ENCODE measurements at regions not wholly inside any gene's neighbourhood (a gene's known extent, or its start where the extent isn't known, plus 50 kb on each side); places are given as distances from the start of the nearest gene placed in this dataset.

GRCh38 chr2:76310894-76311633, 600.3 kb upstream of the GCFC2 start:
- no peaks in the 10 kb centered on the region for H3K27me3 ChIP-seq (ENCODE audit: control insufficient read depth, insufficient read depth, low read length)
- no peak for DNase-seq
- H3K36me3 ChIP-seq (replicated peaks; ENCODE audit: control insufficient read depth, insufficient read depth, low read length), result no peaks in the 10 kb centered on the region
- no peak overlapping the region for H3K4me3 ChIP-seq (ENCODE audit: insufficient read depth, low read depth, low read length)

GRCh38 chr2:76307495-76307894, 596.8 kb upstream of the GCFC2 start:
- no peaks in the 10 kb centered on the region for H3K36me3 ChIP-seq (replicated peaks; ENCODE audit: control insufficient read depth, insufficient read depth, low read length)
- no peak overlapping the region for H3K4me3 ChIP-seq (ENCODE audit: insufficient read depth, low read depth, low read length)
- DNase-seq, result no peak
- no peaks in the 10 kb centered on the region for H3K27me3 ChIP-seq (ENCODE audit: control insufficient read depth, insufficient read depth, low read length)

GRCh38 chr2:76298041-76298440, 587.3 kb upstream of the GCFC2 start:
- Histone ChIP-seq H3K36me3 (replicated peaks; ENCODE audit: control insufficient read depth, insufficient read depth, low read length) (no peaks in the 10 kb centered on the region), H3K4me3 (ENCODE audit: insufficient read depth, low read depth, low read length) (no peak overlapping the region), H3K27me3 (ENCODE audit: control insufficient read depth, insufficient read depth, low read length) (no peaks in the 10 kb centered on the region)
- no peak for DNase-seq

GRCh38 chr2:76296438-76296837, 585.7 kb upstream of the GCFC2 start:
- Histone ChIP-seq H3K4me3 (ENCODE audit: insufficient read depth, low read depth, low read length) (no peak overlapping the region), H3K27me3 (ENCODE audit: control insufficient read depth, insufficient read depth, low read length) (no peaks in the 10 kb centered on the region), H3K36me3 (replicated peaks; ENCODE audit: control insufficient read depth, insufficient read depth, low read length) (no peaks in the 10 kb centered on the region)
- no peak for DNase-seq

- H3K36me3 ChIP-seq (replicated peaks; ENCODE audit: control insufficient read depth, insufficient read depth, low read length), result no peaks in the 10 kb centered on the region
- H3K27me3 ChIP-seq (ENCODE audit: control insufficient read depth, insufficient read depth, low read length), result no peaks in the 10 kb centered on the region
- no peak for DNase-seq
- no peak overlapping the region for H3K4me3 ChIP-seq (ENCODE audit: insufficient read depth, low read depth, low read length)
Measured at GRCh38 chr2:76295762-76296161, 585.0 kb upstream of the GCFC2 start.

GRCh38 chr2:76288598-76288997, 577.9 kb upstream of the GCFC2 start:
- H3K27me3 ChIP-seq (ENCODE audit: control insufficient read depth, insufficient read depth, low read length), result no peaks in the 10 kb centered on the region
- no peaks in the 10 kb centered on the region for H3K36me3 ChIP-seq (replicated peaks; ENCODE audit: control insufficient read depth, insufficient read depth, low read length)
- no peak overlapping the region for H3K4me3 ChIP-seq (ENCODE audit: insufficient read depth, low read depth, low read length)
- no peak for DNase-seq

- H3K36me3 ChIP-seq (replicated peaks; ENCODE audit: control insufficient read depth, insufficient read depth, low read length), result no peaks in the 10 kb centered on the region
- H3K27me3 ChIP-seq (ENCODE audit: control insufficient read depth, insufficient read depth, low read length), result no peaks in the 10 kb centered on the region
- DNase-seq, result no peak
- H3K4me3 ChIP-seq (ENCODE audit: insufficient read depth, low read depth, low read length), result no peak overlapping the region
Measured at GRCh38 chr2:76288146-76288545, 577.4 kb upstream of the GCFC2 start.

- DNase-seq, result no peak
- Histone ChIP-seq H3K36me3 (replicated peaks; ENCODE audit: control insufficient read depth, insufficient read depth, low read length) (no peaks in the 10 kb centered on the region), H3K4me3 (ENCODE audit: insufficient read depth, low read depth, low read length) (no peak overlapping the region), H3K27me3 (ENCODE audit: control insufficient read depth, insufficient read depth, low read length) (no peaks in the 10 kb centered on the region)
Measured at GRCh38 chr2:76283350-76283749, 572.6 kb upstream of the GCFC2 start.

GRCh38 chr2:76281156-76281841, 570.6 kb upstream of the GCFC2 start:
- Histone ChIP-seq H3K27me3 (ENCODE audit: control insufficient read depth, insufficient read depth, low read length) (no peaks in the 10 kb centered on the region), H3K4me3 (ENCODE audit: insufficient read depth, low read depth, low read length) (no peak overlapping the region), H3K36me3 (replicated peaks; ENCODE audit: control insufficient read depth, insufficient read depth, low read length) (no peaks in the 10 kb centered on the region)
- DNase-seq, result no peak

GRCh38 chr2:76280686-76281085, 570.0 kb upstream of the GCFC2 start:
- Histone ChIP-seq H3K4me3 (ENCODE audit: insufficient read depth, low read depth, low read length) (no peak overlapping the region), H3K36me3 (replicated peaks; ENCODE audit: control insufficient read depth, insufficient read depth, low read length) (no peaks in the 10 kb centered on the region), H3K27me3 (ENCODE audit: control insufficient read depth, insufficient read depth, low read length) (no peaks in the 10 kb centered on the region)
- DNase-seq, result no peak

- H3K27me3 ChIP-seq (ENCODE audit: control insufficient read depth, insufficient read depth, low read length), result no peaks in the 10 kb centered on the region
- H3K4me3 ChIP-seq (ENCODE audit: insufficient read depth, low read depth, low read length), result no peak overlapping the region
- no peaks in the 10 kb centered on the region for H3K36me3 ChIP-seq (replicated peaks; ENCODE audit: control insufficient read depth, insufficient read depth, low read length)
- DNase-seq, result no peak
Measured at GRCh38 chr2:76279142-76279541, 568.4 kb upstream of the GCFC2 start.

GRCh38 chr2:76275788-76276187, 565.1 kb upstream of the GCFC2 start:
- no peaks in the 10 kb centered on the region for H3K27me3 ChIP-seq (ENCODE audit: control insufficient read depth, insufficient read depth, low read length)
- DNase-seq, result no peak
- no peaks in the 10 kb centered on the region for H3K36me3 ChIP-seq (replicated peaks; ENCODE audit: control insufficient read depth, insufficient read depth, low read length)
- no peak overlapping the region for H3K4me3 ChIP-seq (ENCODE audit: insufficient read depth, low read depth, low read length)

GRCh38 chr2:76274676-76275075, 564.0 kb upstream of the GCFC2 start:
- H3K27me3 ChIP-seq (ENCODE audit: control insufficient read depth, insufficient read depth, low read length), result no peaks in the 10 kb centered on the region
- DNase-seq, result no peak
- H3K4me3 ChIP-seq (ENCODE audit: insufficient read depth, low read depth, low read length), result no peak overlapping the region
- no peaks in the 10 kb centered on the region for H3K36me3 ChIP-seq (replicated peaks; ENCODE audit: control insufficient read depth, insufficient read depth, low read length)

- Histone ChIP-seq H3K4me3 (ENCODE audit: insufficient read depth, low read depth, low read length) (no peak overlapping the region), H3K27me3 (ENCODE audit: control insufficient read depth, insufficient read depth, low read length) (no peaks in the 10 kb centered on the region), H3K36me3 (replicated peaks; ENCODE audit: control insufficient read depth, insufficient read depth, low read length) (no peaks in the 10 kb centered on the region)
- DNase-seq, result no peak
Measured at GRCh38 chr2:76274160-76274559, 563.4 kb upstream of the GCFC2 start.

GRCh38 chr2:76270096-76270710, 559.5 kb upstream of the GCFC2 start:
- H3K36me3 ChIP-seq (replicated peaks; ENCODE audit: control insufficient read depth, insufficient read depth, low read length), result no peaks in the 10 kb centered on the region
- H3K27me3 ChIP-seq (ENCODE audit: control insufficient read depth, insufficient read depth, low read length), result no peaks in the 10 kb centered on the region
- DNase-seq, result no peak
- no peak overlapping the region for H3K4me3 ChIP-seq (ENCODE audit: insufficient read depth, low read depth, low read length)
